PC-9 (cell line): ENCODE measurements at regions not wholly inside any gene's neighbourhood (a gene's known extent, or its start where the extent isn't known, plus 50 kb on each side); places are given as distances from the start of the nearest gene placed in this dataset.
A peak's percentile ranks its signal among the peaks of the same experiment; 100 is the strongest.

Experiments
- BruUV-seq: library from RNA; stranded (reverse); fragments of 400-500 nt; replicated peaks from 2 replicates; lab custom pipeline; 2021; lab: Mats Ljungman, UMichigan
- CTCF ChIA-PET: fragments of 300-600 bp; sonication (Branson Sonifier 250); formaldehyde crosslinking; loops from one replicate; lab custom pipeline; 2022; ENCODE audit warnings: antibody characterized with exemption; lab: Charles Lee
- POLR2A ChIA-PET: fragments of 300-600 bp; sonication (Branson Sonifier 250); formaldehyde crosslinking; loops from one replicate; lab custom pipeline; 2022; ENCODE audit warnings: antibody characterized with exemption; ENCODE audit not compliant: unreplicated experiment; lab: Charles Lee
- DNase-seq, 2 experiments: peaks; one replicate each; pipeline versions ENCODE4 v3.0.0 to v3.0.0-alpha.2; 2015 to 2022; ENCODE audit warnings: mixed read lengths in 1 of 2
- H2AFZ ChIP-seq: fragments of 200-600 bp; sonication (generic); 2 replicates; pipeline ENCODE4 v1.8.1; 2017; ENCODE audit warnings: antibody characterized with exemption
- H3F3A ChIP-seq: fragments of 200-600 bp; sonication (generic); 2 replicates; pipeline ENCODE4 v1.8.1; 2017; ENCODE audit warnings: antibody characterized with exemption, mild to moderate bottlenecking, low read depth; ENCODE audit not compliant: insufficient read depth
- H3K27ac ChIP-seq: fragments of 200-600 bp; sonication (generic); 2 replicates; pipeline ENCODE4 v1.6.1; 2016; ENCODE audit warnings: mixed run types
- H3K27me3 ChIP-seq: fragments of 200-600 bp; sonication (generic); 2 replicates; pipeline ENCODE4 v1.6.1; 2016; ENCODE audit warnings: low read depth, mixed run types; ENCODE audit not compliant: insufficient read depth
- H3K36me3 ChIP-seq: fragments of 200-600 bp; sonication (generic); 2 replicates; pipeline ENCODE4 v1.6.1; 2016; ENCODE audit warnings: low read depth, mixed run types
- H3K4me1 ChIP-seq: fragments of 200-600 bp; sonication (generic); replicated peaks from 2 replicates; pipeline ENCODE4 v1.6.1; 2016; ENCODE audit warnings: mixed run types; ENCODE audit not compliant: insufficient read depth
- H3K4me2 ChIP-seq: fragments of 200-600 bp; sonication (generic); 2 replicates; pipeline ENCODE4 v1.6.1; 2017; ENCODE audit warnings: mixed run types
- H3K4me3 ChIP-seq: fragments of 200-600 bp; sonication (generic); 2 replicates; pipeline ENCODE4 v1.6.1; 2016; ENCODE audit warnings: mixed run types
- H3K79me2 ChIP-seq: fragments of 200-600 bp; sonication (generic); 2 replicates; pipeline ENCODE4 v1.6.1; 2017; ENCODE audit warnings: low read depth, mixed run types
- H3K9me2 ChIP-seq: fragments of 200-600 bp; sonication (generic); 2 replicates; pipeline ENCODE4 v1.8.1; 2017; ENCODE audit warnings: mild to moderate bottlenecking; ENCODE audit not compliant: insufficient read depth
- H3K9me3 ChIP-seq: fragments of 200-600 bp; sonication (generic); 2 replicates; pipeline ENCODE4 v1.8.1; 2016; ENCODE audit warnings: low read depth; ENCODE audit not compliant: insufficient read depth
- H4K20me1 ChIP-seq: fragments of 200-600 bp; sonication (generic); 2 replicates; pipeline ENCODE4 v1.8.1; 2017; ENCODE audit not compliant: insufficient read depth
- CTCF ChIP-seq: fragments of 200-600 bp; sonication (generic); conservative IDR thresholded peaks from 2 replicates; pipeline ENCODE4 v1.6.1; 2017; ENCODE audit warnings: mixed run types, antibody characterized with exemption, mild to moderate bottlenecking, moderate library complexity
- EZH2 ChIP-seq: fragments of 200-600 bp; sonication (generic); IDR thresholded peaks from 2 replicates; pipeline ENCODE4 v1.8.0; 2017; ENCODE audit warnings: antibody characterized with exemption, low read depth
- intact Hi-C: fragments of 100-400 bp; cut with micrococcal nuclease; formaldehyde crosslinking; loops from one replicate; pipeline ENCODE4 v1.10.0; 2022; ENCODE audit not compliant: unreplicated experiment

GRCh38 chr5:68557162-68557936 lies 341.8 kb downstream of the PIK3R1 start:
- CTCF ChIA-PET: no interaction called here
- Histone ChIP-seq H3F3A (no peaks in the 10 kb centered on the region), H3K4me3 (no peak overlapping the region), H3K4me2 (peak overlapping the region; percentile 14; the same call in 1 of the 2 replicates), H3K9me2 (no peaks in the 10 kb centered on the region), H3K36me3 (no peaks in the 10 kb centered on the region), H2AFZ (no peak overlapping the region), H3K27me3 (no peaks in the 10 kb centered on the region), H3K79me2 (no peaks in the 10 kb centered on the region), H3K27ac (no peak overlapping the region; the same call in 1 of the 2 replicates), H4K20me1 (no peaks in the 10 kb centered on the region), H3K4me1 (peaks cover 21% of the 10 kb centered on the region), H3K9me3 (peaks cover 16% of the 10 kb centered on the region; the same call in 1 of the 2 replicates)
- DNase-seq: no peak
- BruUV-seq: no TSS peak
- POLR2A ChIA-PET: interaction anchor here (0.6 kb wide), 1 partner anchor 133 kb away, joined by 3 read pairs; no protein-coding TSS in a partner anchor
- TF ChIP-seq CTCF (no peak), EZH2 (no peak)
- intact Hi-C loops: loop anchor here (10.0 kb wide), 1 partner anchor 187 kb away; no protein-coding TSS in a partner anchor

GRCh38 chr5:68562308-68562707 lies 346.8 kb downstream of the PIK3R1 start:
- H3F3A ChIP-seq: no peaks in the 10 kb centered on the region
- no peaks in the 10 kb centered on the region for H3K9me2 ChIP-seq
- no TSS peak for BruUV-seq
- intact Hi-C loops: no loop called here
- CTCF ChIA-PET: no interaction called here
- no peak overlapping the region for H3K4me2 ChIP-seq
- POLR2A ChIA-PET: no interaction called here
- H3K36me3 ChIP-seq: no peaks in the 10 kb centered on the region
- no peak overlapping the region for H3K27ac ChIP-seq
- no peak overlapping the region for H2AFZ ChIP-seq
- H3K4me3 ChIP-seq: no peak overlapping the region
- peaks cover 5% of the 10 kb centered on the region for H3K4me1 ChIP-seq
- no peaks in the 10 kb centered on the region for H3K27me3 ChIP-seq
- no peaks in the 10 kb centered on the region for H4K20me1 ChIP-seq
- DNase-seq: no peak
- peaks cover 18% of the 10 kb centered on the region; the same call in 1 of the 2 replicates for H3K9me3 ChIP-seq
- H3K79me2 ChIP-seq: no peaks in the 10 kb centered on the region
- no peak for TF ChIP-seq CTCF
- TF ChIP-seq EZH2: no peak

DNA sequence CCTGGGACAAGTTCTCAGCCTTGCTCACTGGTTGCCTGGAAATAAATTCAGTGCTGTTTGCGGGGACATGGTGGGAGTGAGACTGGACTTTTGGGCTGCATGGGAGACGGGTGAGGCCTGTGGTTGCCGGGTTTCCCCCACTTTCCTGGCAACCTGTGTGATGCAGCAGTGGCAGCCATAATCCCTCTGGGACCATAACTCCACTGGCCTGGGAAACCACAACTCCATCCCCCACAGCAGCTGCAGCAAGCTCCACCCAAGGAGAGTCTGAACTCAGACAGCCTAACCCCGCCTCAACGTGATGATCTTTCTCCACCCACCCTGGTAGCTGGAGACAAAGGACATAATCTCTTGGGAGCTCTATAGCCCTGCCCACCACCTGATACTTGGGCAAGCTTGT lies 349.9 kb downstream of the PIK3R1 start:
- Histone ChIP-seq H3K27ac (no peak overlapping the region), H3F3A (no peaks in the 10 kb centered on the region), H3K79me2 (no peaks in the 10 kb centered on the region), H3K36me3 (no peaks in the 10 kb centered on the region), H2AFZ (no peak overlapping the region), H3K4me1 (no peaks in the 10 kb centered on the region), H3K27me3 (no peaks in the 10 kb centered on the region), H3K4me3 (no peak overlapping the region), H3K9me3 (peaks cover 6% of the 10 kb centered on the region; the same call in 1 of the 2 replicates), H3K9me2 (no peaks in the 10 kb centered on the region), H3K4me2 (no peak overlapping the region), H4K20me1 (no peaks in the 10 kb centered on the region)
- DNase-seq: no peak
- ChIA-PET CTCF (no interaction called here), POLR2A (no interaction called here)
- TF ChIP-seq CTCF: no peak
- no peak for TF ChIP-seq EZH2
- intact Hi-C loops: no loop called here
- no TSS peak for BruUV-seq
